ENCODE measurements at regions not wholly inside any gene's neighbourhood (a gene's known extent, or its start where the extent isn't known, plus 50 kb on each side); places are given as distances from the start of the nearest gene placed in this dataset.

DNA sequence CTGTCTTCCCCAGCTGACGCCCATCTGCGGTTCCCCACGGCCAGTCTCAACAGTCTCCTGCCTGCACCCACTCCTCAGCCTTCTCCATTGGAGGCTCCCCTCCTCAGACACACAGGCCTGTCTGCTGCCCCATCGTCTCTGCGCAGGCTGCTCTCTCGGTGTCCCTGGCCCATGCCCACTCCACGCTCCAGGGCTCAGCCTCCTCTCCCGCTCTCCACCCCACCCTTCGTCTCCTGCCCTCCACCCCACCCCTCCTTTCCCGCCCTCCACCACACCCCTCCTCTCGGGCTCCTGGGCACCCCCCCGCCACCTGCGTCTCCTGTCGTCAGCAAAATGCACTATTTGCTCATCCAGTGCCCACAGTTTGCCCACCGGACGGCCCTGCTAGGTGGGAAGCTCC lies 119.6 kb upstream of the DIO3 start:
- no peak for TF ChIP-seq EZH2phosphoT487 (IDR thresholded peaks at IDR 0.05; ENCODE audit: insufficient read depth, low read depth)
- no peak for TF ChIP-seq EZH2 (IDR thresholded peaks at IDR 0.05; ENCODE audit: insufficient read depth, poor library complexity, severe bottlenecking)
